ENCODE measurements at regions not wholly inside any gene's neighbourhood (a gene's known extent, or its start where the extent isn't known, plus 50 kb on each side); places are given as distances from the start of the nearest gene placed in this dataset.

DNA sequence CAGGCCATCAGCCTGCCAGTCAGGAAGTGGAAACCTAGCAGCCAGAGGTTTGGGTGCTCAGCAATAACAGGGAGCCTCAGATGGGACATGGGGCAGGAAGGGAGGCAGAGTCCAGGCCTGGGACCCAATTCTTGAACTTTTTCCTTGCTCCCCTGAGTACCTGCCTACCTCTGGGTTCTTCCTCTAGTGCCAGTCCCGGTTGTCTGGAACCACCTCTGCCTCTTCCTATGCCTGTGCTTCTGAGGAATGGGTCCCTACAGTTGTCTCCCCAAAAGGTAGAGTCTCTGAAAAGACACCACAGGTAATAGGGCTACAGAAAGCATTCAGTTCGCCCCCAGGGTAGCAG, 212.4 kb upstream of the MAMLD1 start:
- H3K4me1 ChIP-seq (ENCODE audit: control insufficient read depth in 5 of 5, insufficient read depth in 5 of 5, low read length in 5 of 5): peaks cover 0 to 4% (median 0%) of the 10 kb centered on the region in 5 donors
- TF ChIP-seq, protein P1, sequence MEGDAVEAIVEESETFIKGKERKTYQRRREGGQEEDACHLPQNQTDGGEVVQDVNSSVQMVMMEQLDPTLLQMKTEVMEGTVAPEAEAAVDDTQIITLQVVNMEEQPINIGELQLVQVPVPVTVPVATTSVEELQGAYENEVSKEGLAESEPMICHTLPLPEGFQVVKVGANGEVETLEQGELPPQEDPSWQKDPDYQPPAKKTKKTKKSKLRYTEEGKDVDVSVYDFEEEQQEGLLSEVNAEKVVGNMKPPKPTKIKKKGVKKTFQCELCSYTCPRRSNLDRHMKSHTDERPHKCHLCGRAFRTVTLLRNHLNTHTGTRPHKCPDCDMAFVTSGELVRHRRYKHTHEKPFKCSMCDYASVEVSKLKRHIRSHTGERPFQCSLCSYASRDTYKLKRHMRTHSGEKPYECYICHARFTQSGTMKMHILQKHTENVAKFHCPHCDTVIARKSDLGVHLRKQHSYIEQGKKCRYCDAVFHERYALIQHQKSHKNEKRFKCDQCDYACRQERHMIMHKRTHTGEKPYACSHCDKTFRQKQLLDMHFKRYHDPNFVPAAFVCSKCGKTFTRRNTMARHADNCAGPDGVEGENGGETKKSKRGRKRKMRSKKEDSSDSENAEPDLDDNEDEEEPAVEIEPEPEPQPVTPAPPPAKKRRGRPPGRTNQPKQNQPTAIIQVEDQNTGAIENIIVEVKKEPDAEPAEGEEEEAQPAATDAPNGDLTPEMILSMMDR (IDR thresholded peaks at IDR 0.05; ENCODE audit: control extremely low read depth, extremely low read depth): no peak
- H3K27ac ChIP-seq (ENCODE audit: low read depth in 1 of 2, low read length in 1 of 2): no peak overlapping the region
- ATAC-seq (ENCODE audit: insufficient read depth, low FRiP score): no peak
- WGBS, 2 donors: 66 to 100% methylated on average over 2 of the region's 2 CpGs
- H3K9ac ChIP-seq (ENCODE audit: insufficient read depth in 1 of 2, low read length in 2 of 2): no peak overlapping the region
- no peak for DNase-seq
- peaks cover 0 to 3% (median 0%) of the 10 kb centered on the region in 4 donors for H3K9me3 ChIP-seq (ENCODE audit: control insufficient read depth in 4 of 4, insufficient read depth in 3 of 4, low read length in 3 of 4)
- no peak overlapping the region for H3K4me3 ChIP-seq
- no peaks in the 10 kb centered on the region for H3K27me3 ChIP-seq (ENCODE audit: control insufficient read depth in 3 of 3, insufficient read depth in 3 of 3, low read length in 2 of 3)
- no peaks in the 10 kb centered on the region for H3K36me3 ChIP-seq (ENCODE audit: control insufficient read depth in 4 of 4, insufficient read depth in 4 of 4, low read length in 4 of 4)

DNA sequence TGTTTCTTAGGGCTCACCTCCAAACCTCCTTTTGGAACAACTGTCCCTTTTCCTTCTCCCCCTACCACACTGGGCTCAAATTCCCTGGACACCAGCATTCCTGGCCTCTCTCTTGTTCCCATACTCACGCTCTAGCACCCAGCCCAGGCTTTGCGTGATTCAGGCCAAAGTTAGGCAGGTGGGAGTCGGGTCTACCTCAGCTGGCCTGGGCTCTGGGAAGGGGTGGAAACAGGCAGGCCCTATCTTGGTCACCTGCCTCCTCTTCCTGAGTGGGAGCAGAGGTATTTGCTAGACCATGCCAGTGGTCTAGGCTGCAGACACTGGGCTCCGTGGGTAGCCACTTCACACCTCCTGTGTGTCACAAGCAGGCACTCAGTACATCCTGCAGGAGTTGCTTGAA, 211.1 kb upstream of the MAMLD1 start:
- no peaks in the 10 kb centered on the region for H3K36me3 ChIP-seq (ENCODE audit: control insufficient read depth in 4 of 4, insufficient read depth in 4 of 4, low read length in 4 of 4)
- no peak for DNase-seq
- no peak overlapping the region for H3K27ac ChIP-seq (ENCODE audit: low read depth in 1 of 2, low read length in 1 of 2)
- 77 to 96% methylated on average over 4 of the region's 4 CpGs for WGBS, 2 donors
- no peak overlapping the region for H3K4me3 ChIP-seq
- H3K9me3 ChIP-seq (ENCODE audit: control insufficient read depth in 4 of 4, insufficient read depth in 3 of 4, low read length in 3 of 4): no peaks in the 10 kb centered on the region
- TF ChIP-seq, protein P1 (IDR thresholded peaks at IDR 0.05; ENCODE audit: control extremely low read depth, extremely low read depth): no peak
- no peak overlapping the region for H3K9ac ChIP-seq (ENCODE audit: insufficient read depth in 1 of 2, low read length in 2 of 2)
- no peaks in the 10 kb centered on the region for H3K27me3 ChIP-seq (ENCODE audit: control insufficient read depth in 3 of 3, insufficient read depth in 3 of 3, low read length in 2 of 3)
- peaks cover 0 to 5% (median 0%) of the 10 kb centered on the region in 5 donors for H3K4me1 ChIP-seq (ENCODE audit: control insufficient read depth in 5 of 5, insufficient read depth in 5 of 5, low read length in 5 of 5)
- no peak for ATAC-seq (ENCODE audit: insufficient read depth, low FRiP score)

DNA sequence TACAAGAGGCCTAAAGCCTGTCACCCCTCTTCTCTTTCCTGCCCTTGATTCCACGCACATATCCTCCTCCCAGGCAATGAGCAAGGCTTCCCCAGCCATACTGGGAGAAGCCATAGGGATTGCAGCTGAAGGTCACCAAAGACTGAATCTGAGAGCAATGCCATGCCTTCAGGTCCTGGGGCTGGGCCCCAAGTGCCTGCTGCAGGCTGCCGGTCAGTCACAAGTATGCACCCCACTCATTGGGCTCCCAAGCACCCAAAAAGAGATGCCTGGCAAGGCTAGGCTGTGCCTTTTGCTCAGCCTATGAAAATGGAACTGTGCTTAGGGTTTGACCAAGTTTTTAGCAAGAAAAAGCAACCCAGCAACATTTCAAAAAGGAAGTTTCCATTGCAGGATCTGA, 210.6 kb upstream of the MAMLD1 start:
- TF ChIP-seq, protein P1 (IDR thresholded peaks at IDR 0.05; ENCODE audit: control extremely low read depth, extremely low read depth): no peak
- peaks cover 0 to 5% (median 0%) of the 10 kb centered on the region in 5 donors for H3K4me1 ChIP-seq (ENCODE audit: control insufficient read depth in 5 of 5, insufficient read depth in 5 of 5, low read length in 5 of 5)
- H3K9me3 ChIP-seq (ENCODE audit: control insufficient read depth in 4 of 4, insufficient read depth in 3 of 4, low read length in 3 of 4): no peaks in the 10 kb centered on the region
- no peaks in the 10 kb centered on the region for H3K36me3 ChIP-seq (ENCODE audit: control insufficient read depth in 4 of 4, insufficient read depth in 4 of 4, low read length in 4 of 4)
- H3K27me3 ChIP-seq (ENCODE audit: control insufficient read depth in 3 of 3, insufficient read depth in 3 of 3, low read length in 2 of 3): no peaks in the 10 kb centered on the region
- no peak overlapping the region for H3K4me3 ChIP-seq
- WGBS, 2 donors: 83 to 100% methylated on average over 2 of the region's 2 CpGs
- ATAC-seq (ENCODE audit: insufficient read depth, low FRiP score): no peak
- no peak overlapping the region for H3K27ac ChIP-seq (ENCODE audit: low read depth in 1 of 2, low read length in 1 of 2)
- no peak overlapping the region for H3K9ac ChIP-seq (ENCODE audit: insufficient read depth in 1 of 2, low read length in 2 of 2)
- DNase-seq: no peak

DNA sequence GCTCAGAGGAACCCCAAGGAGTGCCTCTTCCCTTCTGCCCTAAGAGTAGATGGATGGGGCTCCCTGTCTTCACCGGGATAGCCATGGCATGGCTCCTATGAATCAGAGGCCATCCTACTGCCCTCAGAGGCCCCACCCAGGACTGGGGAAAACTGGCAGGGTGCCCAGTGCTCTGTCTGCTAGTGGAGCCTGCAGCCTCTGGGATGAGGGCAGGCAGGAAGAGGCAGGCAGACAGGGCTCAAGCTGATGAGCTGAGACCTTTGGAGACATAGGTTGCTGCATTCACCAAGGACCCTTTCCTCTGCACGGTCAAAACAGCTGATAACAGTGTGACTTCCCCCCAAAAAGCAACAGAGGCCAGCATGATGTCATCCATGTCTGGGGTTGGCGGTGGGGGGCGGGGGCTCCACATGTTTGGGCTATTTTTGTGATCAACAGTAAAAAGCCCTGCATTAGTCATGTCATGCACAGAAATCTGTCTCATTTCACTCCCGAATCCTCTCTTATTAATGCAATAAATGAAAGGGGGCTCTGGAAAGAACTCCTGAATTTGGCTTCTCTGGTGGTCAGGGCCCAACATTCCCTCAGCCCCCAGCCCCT, 207.6 kb upstream of the MAMLD1 start:
- TF ChIP-seq, protein P1 (IDR thresholded peaks at IDR 0.05; ENCODE audit: control extremely low read depth, extremely low read depth): no peak
- no peak overlapping the region for H3K27ac ChIP-seq (ENCODE audit: low read depth in 1 of 2, low read length in 1 of 2)
- no peaks in the 10 kb centered on the region for H3K27me3 ChIP-seq (ENCODE audit: control insufficient read depth in 3 of 3, insufficient read depth in 3 of 3, low read length in 2 of 3)
- DNase-seq: peak in 2 of 3 donors; percentile 16 to 38
- H3K9me3 ChIP-seq (ENCODE audit: control insufficient read depth in 4 of 4, insufficient read depth in 3 of 4, low read length in 3 of 4): no peaks in the 10 kb centered on the region
- H3K9ac ChIP-seq (ENCODE audit: insufficient read depth in 1 of 2, low read length in 2 of 2): no peak overlapping the region
- ATAC-seq (ENCODE audit: insufficient read depth, low FRiP score): no peak
- H3K4me3 ChIP-seq: no peak overlapping the region
- H3K36me3 ChIP-seq (ENCODE audit: control insufficient read depth in 4 of 4, insufficient read depth in 4 of 4, low read length in 4 of 4): no peaks in the 10 kb centered on the region
- 56 to 67% methylated on average over 5 of the region's 5 CpGs for WGBS, 2 donors
- peaks cover 0 to 5% (median 0%) of the 10 kb centered on the region in 5 donors for H3K4me1 ChIP-seq (ENCODE audit: control insufficient read depth in 5 of 5, insufficient read depth in 5 of 5, low read length in 5 of 5)
